ENCODE measurements at regions not wholly inside any gene's neighbourhood (a gene's known extent, or its start where the extent isn't known, plus 50 kb on each side); places are given as distances from the start of the nearest gene placed in this dataset.

- H3K27ac ChIP-seq: no peak overlapping the region
- TF ChIP-seq CTCF (IDR thresholded peaks at IDR 0.05): no peak
- H3K4me1 ChIP-seq: peaks cover 14% of the 10 kb centered on the region
- no peak overlapping the region for H3K4me3 ChIP-seq
- DNase-seq (ENCODE audit: extremely low spot score in 2 of 2): peak in 1 of 2 donors; percentile 81
- H3K9me3 ChIP-seq: no peaks in the 10 kb centered on the region
- H3K27me3 ChIP-seq: no peaks in the 10 kb centered on the region
- no peaks in the 10 kb centered on the region for H3K36me3 ChIP-seq
- intact Hi-C loops (cut with DNase I): no loop called here
Measured at GRCh38 chr7:45974540-45975360, 53.7 kb upstream of the IGFBP3 start.

- no peak overlapping the region for H3K4me3 ChIP-seq
- H3K36me3 ChIP-seq: no peaks in the 10 kb centered on the region
- H3K9me3 ChIP-seq: no peaks in the 10 kb centered on the region
- no peaks in the 10 kb centered on the region for H3K27me3 ChIP-seq
- DNase-seq (ENCODE audit: extremely low spot score in 2 of 2): peak in 1 of 2 donors; percentile 74
- H3K4me1 ChIP-seq: peaks cover 14% of the 10 kb centered on the region
- H3K27ac ChIP-seq: no peak overlapping the region
- intact Hi-C loops (cut with DNase I): no loop called here
- TF ChIP-seq CTCF (IDR thresholded peaks at IDR 0.05) (no peak), POLR2A (IDR thresholded peaks at IDR 0.05) (no peak), POLR2AphosphoS5 (IDR thresholded peaks at IDR 0.05; ENCODE audit: insufficient read depth in 1 of 2, low read depth in 1 of 2) (no peak)
Measured at GRCh38 chr7:45973725-45974532, 52.9 kb upstream of the IGFBP3 start.

- Histone ChIP-seq H3K4me3 (no peak overlapping the region), H3K27me3 (no peaks in the 10 kb centered on the region), H3K4me1 (peaks cover 2% of the 10 kb centered on the region), H3K36me3 (no peaks in the 10 kb centered on the region), H3K9me3 (no peaks in the 10 kb centered on the region), H3K27ac (no peak overlapping the region)
- intact Hi-C loops (cut with DNase I): no loop called here
- TF ChIP-seq POLR2AphosphoS5 (IDR thresholded peaks at IDR 0.05; ENCODE audit: insufficient read depth in 1 of 2, low read depth in 1 of 2) (no peak), CTCF (IDR thresholded peaks at IDR 0.05) (no peak), POLR2A (IDR thresholded peaks at IDR 0.05) (no peak)
- DNase-seq (ENCODE audit: extremely low spot score in 2 of 2): peak in 1 of 2 donors; percentile 93
Measured at GRCh38 chr7:45972629-45973312, 51.7 kb upstream of the IGFBP3 start.

GRCh38 chr7:45971661-45972175, 50.6 kb upstream of the IGFBP3 start:
- Histone ChIP-seq H3K9me3 (no peaks in the 10 kb centered on the region), H3K4me1 (no peaks in the 10 kb centered on the region), H3K36me3 (no peaks in the 10 kb centered on the region), H3K4me3 (no peak overlapping the region), H3K27me3 (no peaks in the 10 kb centered on the region), H3K27ac (no peak overlapping the region)
- DNase-seq (ENCODE audit: extremely low spot score in 2 of 2): peak in 1 of 2 donors; percentile 37
- intact Hi-C loops (cut with DNase I): no loop called here
- no peak for TF ChIP-seq POLR2A (IDR thresholded peaks at IDR 0.05)
- no peak for TF ChIP-seq POLR2AphosphoS5 (IDR thresholded peaks at IDR 0.05; ENCODE audit: insufficient read depth in 1 of 2, low read depth in 1 of 2)
- TF ChIP-seq CTCF (IDR thresholded peaks at IDR 0.05): no peak
